HL-60 (cell line): ENCODE measurements at regions not wholly inside any gene's neighbourhood (a gene's known extent, or its start where the extent isn't known, plus 50 kb on each side); places are given as distances from the start of the nearest gene placed in this dataset.

Experiments used
- POLR2AphosphoS5 ChIP-seq: IDR thresholded peaks from 2 replicates; pipeline ENCODE4 v1.6.1; 2012; ENCODE audit warnings: low read depth
- TF ChIP-seq, protein P1 (sequence below): IDR thresholded peaks from one replicate; pipeline ENCODE4 v1.5.1; 2011; ENCODE audit warnings: low read length, control low read depth, inconsistent platforms; ENCODE audit not compliant: insufficient read depth

DNA sequence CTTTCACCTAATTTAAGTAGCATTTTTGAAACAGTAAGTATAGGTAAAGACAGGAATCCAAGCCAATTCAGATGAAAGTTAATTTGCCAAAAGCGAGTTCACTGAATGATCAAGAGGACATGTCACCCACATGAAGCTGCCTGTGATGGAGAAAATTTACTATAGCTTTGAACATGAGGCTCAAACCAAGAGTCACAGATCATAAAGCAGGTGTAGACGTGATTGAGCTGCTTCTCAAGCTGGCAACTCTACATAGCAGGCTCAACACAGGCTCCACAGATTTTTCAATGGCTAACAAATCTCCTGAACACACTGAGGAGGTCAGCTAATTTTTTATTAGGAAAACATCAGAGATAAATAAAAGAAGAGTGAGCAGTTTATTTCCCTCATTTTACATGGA lies 173.7 kb downstream of the FAM114A2 start:
- no peak for TF ChIP-seq POLR2AphosphoS5
- TF ChIP-seq, protein P1, sequence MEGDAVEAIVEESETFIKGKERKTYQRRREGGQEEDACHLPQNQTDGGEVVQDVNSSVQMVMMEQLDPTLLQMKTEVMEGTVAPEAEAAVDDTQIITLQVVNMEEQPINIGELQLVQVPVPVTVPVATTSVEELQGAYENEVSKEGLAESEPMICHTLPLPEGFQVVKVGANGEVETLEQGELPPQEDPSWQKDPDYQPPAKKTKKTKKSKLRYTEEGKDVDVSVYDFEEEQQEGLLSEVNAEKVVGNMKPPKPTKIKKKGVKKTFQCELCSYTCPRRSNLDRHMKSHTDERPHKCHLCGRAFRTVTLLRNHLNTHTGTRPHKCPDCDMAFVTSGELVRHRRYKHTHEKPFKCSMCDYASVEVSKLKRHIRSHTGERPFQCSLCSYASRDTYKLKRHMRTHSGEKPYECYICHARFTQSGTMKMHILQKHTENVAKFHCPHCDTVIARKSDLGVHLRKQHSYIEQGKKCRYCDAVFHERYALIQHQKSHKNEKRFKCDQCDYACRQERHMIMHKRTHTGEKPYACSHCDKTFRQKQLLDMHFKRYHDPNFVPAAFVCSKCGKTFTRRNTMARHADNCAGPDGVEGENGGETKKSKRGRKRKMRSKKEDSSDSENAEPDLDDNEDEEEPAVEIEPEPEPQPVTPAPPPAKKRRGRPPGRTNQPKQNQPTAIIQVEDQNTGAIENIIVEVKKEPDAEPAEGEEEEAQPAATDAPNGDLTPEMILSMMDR: no peak
